ENCODE measurements at regions not wholly inside any gene's neighbourhood (a gene's known extent, or its start where the extent isn't known, plus 50 kb on each side); places are given as distances from the start of the nearest gene placed in this dataset.

DNA sequence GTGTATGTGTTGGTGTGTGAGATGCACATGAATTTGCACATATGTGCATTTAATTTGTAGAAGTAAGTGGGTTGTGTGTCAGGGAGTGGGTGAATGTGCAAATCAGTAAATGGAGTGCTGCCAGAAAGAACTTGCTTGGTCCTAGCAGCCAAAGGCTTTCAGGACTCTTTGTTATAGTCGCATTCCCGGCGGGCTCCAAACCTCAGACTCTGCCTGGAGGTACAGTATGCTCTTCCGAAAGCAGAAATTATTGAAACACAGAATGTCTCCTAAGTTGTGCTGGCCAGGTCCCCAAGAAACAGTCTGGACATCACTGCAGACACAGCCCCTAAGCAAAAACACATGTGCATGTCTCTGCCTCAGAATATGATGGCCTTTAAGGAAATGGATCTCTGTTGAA is 232.4 kb downstream of the INSIG2 start:
- no peak for DNase-seq (ENCODE audit: low read depth, low spot score)
- in situ Hi-C loops (cut with HindIII; ENCODE audit: low pct_unique_long_range_greater_than_20kb, low sequenced_read_pairs) = no loop called here

DNA sequence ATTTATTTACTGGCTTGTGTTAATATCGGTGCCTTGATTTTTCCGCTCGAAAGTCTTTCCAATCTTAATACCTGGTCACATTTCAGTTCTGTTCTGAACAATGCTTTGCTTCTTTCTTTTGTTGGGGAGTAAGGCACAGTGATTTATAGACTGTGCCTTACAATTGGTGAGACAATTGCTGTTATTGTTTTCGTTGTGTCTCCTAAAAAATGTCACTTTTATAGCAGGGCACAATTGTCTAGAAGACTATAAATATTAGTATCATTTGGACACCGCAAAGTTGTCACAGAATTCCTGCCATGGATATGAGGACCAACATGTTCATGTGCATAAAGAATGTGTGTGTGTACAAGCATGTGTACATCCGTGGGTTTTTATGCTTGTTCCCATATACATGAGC is 231.9 kb downstream of the INSIG2 start:
- in situ Hi-C loops (cut with HindIII; ENCODE audit: low pct_unique_long_range_greater_than_20kb, low sequenced_read_pairs) = no loop called here
- no peak for DNase-seq (ENCODE audit: low read depth, low spot score)

DNA sequence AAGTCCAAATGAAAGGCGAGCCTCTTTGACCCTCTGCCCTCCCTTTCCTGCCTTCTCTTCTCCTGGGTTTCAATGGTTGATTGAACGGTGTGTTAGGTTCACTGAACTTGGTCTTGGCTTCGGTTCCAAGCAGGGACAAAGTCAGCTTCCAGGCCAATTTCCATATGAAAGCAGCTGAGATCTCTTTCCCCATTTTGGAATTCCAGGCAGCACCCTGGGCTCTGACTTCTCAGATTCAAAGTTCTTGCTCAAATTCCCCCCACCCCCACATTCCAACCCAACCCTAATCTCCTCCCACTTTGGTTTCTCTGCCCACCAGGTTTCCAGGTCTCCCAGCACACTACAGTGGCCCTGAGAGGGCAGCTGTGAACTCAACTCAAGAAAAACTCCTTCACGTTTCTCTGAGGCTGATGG is 231.0 kb downstream of the INSIG2 start:
- in situ Hi-C loops (cut with HindIII; ENCODE audit: low pct_unique_long_range_greater_than_20kb, low sequenced_read_pairs) = no loop called here
- DNase-seq (ENCODE audit: low read depth, low spot score) = no peak

- DNase-seq (ENCODE audit: low read depth, low spot score) = no peak
- in situ Hi-C loops (cut with HindIII; ENCODE audit: low pct_unique_long_range_greater_than_20kb, low sequenced_read_pairs) = no loop called here
Measured at GRCh38 chr2:118315606-118316005, 227.3 kb downstream of the INSIG2 start.

GRCh38 chr2:118312969-118313756 is 224.9 kb downstream of the INSIG2 start:
- in situ Hi-C loops (cut with HindIII; ENCODE audit: low pct_unique_long_range_greater_than_20kb, low sequenced_read_pairs) = no loop called here
- DNase-seq (ENCODE audit: low read depth, low spot score) = no peak

DNA sequence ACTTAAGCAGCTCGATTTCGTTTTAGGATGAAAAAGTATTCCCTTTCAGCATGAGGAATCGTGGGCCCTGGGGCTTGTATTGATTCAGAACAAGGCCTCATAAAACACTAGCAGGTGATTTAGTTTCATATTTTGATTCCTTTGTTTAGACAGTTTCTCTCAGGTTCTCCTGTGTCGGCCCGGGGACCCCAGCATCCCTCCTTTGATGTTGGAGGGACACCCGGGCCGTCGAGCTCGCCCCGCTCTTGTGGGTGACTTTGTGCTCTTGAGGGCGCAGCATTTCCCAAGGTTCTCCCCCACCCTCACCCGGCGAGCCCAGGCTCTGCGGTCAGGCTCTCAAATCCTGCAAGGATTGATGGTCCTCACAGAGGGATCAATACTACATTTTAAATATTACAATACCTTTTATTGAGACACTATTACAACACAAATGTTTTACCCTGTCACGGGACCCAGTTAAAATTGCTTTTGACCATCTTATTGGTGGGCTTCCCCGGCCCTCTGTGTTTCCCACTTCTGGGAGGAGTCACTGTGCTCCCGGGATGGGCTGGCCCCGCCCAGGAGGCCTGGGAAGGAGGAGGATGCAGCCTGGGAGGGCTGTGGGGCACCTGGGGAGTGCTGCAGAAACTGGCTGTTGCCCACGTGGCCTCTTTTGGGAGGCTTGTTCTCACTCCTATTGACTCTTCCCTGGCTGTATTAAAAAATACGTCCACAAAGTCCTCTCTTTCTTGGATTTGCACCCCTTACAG is 222.6 kb downstream of the INSIG2 start:
- no peak for DNase-seq (ENCODE audit: low read depth, low spot score)
- in situ Hi-C loops (cut with HindIII; ENCODE audit: low pct_unique_long_range_greater_than_20kb, low sequenced_read_pairs) = no loop called here

DNA sequence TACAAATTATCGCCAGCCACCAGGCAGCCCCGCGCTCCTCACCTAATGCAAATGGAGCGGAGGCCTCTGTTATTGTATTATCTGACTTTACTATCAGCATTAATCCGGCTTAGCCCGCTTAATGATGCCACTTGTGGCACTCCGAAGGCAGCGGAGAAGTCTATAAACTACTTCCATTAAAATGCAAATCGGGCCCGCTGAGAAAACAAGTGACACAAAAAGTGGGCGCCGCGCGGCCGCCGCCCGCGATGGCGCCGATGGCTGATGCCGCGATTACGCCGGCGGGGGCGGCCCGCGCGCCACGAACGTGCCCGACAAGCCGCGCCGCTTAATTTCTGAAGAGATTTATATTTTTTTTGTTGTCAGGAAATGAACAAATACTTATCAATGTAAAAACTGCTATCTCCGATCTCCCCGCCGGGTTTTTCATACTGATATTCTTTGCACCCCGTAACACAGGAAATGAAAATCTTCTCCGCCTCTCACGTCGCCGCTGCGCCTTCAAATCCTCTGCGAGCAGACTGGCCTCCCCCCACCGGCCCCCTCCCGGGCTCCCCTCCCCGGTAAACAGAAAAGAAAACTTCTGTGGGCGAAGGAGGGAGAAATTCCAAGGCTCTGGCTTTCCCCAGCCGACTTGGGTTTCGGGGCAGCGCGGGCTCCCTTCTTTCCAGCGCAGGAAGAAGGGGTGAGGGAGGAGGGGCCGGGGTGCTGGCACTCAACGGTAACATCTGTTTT is 221.8 kb downstream of the INSIG2 start:
- DNase-seq (ENCODE audit: low read depth, low spot score) = no peak
- in situ Hi-C loops (cut with HindIII; ENCODE audit: low pct_unique_long_range_greater_than_20kb, low sequenced_read_pairs) = no loop called here

DNA sequence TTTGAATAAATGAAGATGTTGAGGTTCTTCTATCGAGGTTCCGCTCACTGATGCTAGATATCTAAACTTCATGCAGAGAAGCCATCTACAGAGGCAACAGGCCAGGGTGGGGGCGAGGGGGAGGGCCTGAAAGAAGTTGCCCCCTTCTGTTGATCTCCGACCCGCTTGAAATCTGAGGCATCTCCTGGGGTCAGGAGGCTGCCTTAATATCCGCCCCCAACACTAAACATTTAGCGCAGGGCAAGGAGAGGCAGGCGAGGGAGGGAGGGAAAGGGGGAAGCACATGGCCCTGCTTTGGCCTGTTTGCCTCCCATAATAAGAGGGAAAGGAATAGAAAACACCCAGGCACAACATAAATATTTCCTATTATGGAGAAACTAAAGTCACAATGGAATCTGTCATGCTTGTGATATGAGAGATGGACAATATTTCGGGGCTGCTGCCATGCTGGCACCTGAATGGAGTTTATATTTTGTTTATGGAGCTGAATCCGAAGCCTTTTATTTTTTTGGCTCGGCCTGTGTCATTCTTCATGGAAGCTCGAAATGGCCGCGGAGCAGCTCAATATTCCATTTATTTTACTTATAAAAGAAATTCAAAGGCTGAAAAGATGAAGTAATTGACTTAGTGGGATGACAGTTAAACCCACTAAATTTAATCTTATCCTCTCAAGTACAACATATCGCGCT is 221.1 kb downstream of the INSIG2 start:
- in situ Hi-C loops (cut with HindIII; ENCODE audit: low pct_unique_long_range_greater_than_20kb, low sequenced_read_pairs) = no loop called here

DNA sequence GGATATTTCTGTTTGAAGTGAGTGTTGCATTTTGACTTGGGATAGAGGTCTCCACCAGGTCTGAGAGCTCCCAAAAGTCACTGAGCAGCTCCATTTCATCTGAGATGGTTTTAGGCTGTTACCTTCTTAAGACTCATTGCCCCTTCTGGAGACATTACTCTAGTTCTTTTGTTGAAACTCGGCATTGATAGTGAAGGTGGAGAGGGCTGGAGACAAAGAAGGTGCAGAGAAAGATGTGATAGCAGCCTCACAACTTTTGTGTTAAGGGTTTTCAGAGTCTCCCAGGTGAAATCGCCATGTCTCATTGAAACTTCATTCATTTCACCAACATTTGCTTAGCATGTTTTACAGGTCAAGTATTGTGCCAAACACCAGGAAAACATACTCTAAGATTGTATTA is 219.6 kb downstream of the INSIG2 start:
- in situ Hi-C loops (cut with HindIII; ENCODE audit: low pct_unique_long_range_greater_than_20kb, low sequenced_read_pairs) = no loop called here
- DNase-seq (ENCODE audit: low read depth, low spot score) = no peak

More for the DNA sequence above, 221.1 kb downstream of the INSIG2 start:
- no peak for DNase-seq (ENCODE audit: low read depth, low spot score)

DNA sequence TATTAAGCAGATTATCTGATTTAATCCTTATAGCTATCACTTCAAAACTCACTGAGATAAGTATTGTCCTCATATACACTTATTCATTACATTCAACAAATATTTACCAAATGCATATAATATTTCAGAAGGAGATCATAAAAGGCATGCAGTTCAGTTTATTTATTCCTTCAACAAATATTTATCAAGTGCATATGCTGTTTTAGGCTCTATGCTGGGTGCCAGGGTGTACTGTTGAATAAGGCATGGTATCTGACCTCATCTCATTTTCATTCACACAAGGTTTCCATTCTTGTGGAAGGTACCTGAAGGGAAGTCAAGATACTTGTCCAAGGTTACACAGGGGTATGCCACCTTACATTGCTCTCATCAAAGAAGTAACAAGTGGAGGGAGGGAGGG is 213.0 kb downstream of the INSIG2 start:
- in situ Hi-C loops (cut with HindIII; ENCODE audit: low pct_unique_long_range_greater_than_20kb, low sequenced_read_pairs) = no loop called here

DNA sequence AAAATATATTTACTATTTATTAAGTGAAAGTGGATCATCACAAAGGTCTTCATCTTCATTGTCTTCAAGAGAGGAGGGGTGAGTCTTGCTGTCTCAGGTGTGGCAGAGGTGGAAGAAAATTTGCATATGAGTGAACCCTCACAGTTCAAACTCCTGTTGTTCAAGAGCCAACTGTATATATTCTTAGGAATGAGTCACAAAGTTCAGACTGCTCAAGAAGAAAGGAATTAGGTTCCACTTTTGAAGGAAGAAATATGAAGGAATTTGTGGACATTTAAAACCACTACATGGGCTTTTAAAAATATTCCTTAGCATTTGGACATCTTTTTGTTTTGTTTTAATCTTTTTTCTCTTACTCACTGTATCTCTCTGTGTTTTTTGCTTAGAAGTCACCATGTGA is 212.6 kb downstream of the INSIG2 start:
- in situ Hi-C loops (cut with HindIII; ENCODE audit: low pct_unique_long_range_greater_than_20kb, low sequenced_read_pairs) = no loop called here
- no peak for DNase-seq (ENCODE audit: low read depth, low spot score)

More for the DNA sequence above, 213.0 kb downstream of the INSIG2 start:
- no peak for DNase-seq (ENCODE audit: low read depth, low spot score)

DNA sequence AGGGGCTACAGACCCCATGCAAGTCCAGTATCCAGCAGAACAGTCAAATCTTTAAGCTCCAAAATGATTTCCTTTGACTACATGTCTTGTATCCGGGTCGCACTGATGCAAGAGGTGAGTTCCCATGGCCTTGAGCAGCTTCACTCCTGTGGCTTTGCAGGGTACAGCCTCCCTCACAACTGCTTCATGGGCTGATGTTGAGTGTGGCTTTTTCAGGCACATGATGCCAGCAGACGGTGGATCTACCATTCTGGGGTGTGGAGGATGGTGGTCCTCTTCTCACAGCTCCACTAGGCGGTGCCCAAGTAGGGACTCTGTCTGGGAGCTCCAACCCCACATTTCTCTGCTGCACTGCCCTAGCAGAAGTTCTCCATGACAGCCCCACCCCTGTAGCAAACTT is 208.4 kb downstream of the INSIG2 start:
- in situ Hi-C loops (cut with HindIII; ENCODE audit: low pct_unique_long_range_greater_than_20kb, low sequenced_read_pairs) = no loop called here

DNA sequence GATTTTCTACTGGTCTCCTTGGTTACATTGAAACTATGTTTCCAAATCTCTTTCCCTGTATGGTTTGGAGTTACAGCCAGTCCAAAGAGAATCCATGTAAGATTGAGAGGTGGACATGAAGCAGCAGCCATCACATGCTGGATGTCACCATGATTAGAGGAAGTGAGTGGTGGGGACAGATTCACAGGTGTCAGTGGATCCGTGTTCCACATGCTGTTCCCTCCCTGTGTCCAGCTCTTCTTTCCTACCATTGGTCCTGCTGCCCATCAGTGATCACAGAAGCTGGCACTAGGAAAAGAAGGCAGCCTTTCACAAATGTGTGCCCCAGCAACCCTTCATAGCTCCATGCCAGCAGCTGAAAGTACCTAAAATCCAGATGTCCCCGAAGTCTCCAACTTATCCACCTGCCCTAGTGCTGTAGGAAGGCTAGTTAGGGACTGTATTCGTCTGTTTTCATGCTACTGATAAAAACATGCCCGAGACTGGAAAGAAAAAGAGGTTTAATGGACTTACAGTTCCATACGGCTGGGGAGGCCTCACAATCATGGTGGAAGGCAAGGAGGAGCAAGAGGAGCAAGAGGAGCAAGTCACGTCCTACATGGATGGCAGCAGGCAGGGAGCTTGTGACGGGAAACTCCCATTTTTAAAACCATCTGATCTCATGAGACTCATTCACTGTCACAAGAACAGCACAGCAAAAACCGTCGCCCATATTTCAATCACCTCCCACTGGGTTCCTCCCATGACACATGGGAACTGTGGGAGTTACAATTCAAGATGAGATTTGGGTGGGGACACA is 207.5 kb downstream of the INSIG2 start:
- no peak for DNase-seq (ENCODE audit: low read depth, low spot score)
- in situ Hi-C loops (cut with HindIII; ENCODE audit: low pct_unique_long_range_greater_than_20kb, low sequenced_read_pairs) = no loop called here

More for the DNA sequence above, 208.4 kb downstream of the INSIG2 start:
- DNase-seq (ENCODE audit: low read depth, low spot score) = no peak

GRCh38 chr2:118294063-118294462 is 205.8 kb downstream of the INSIG2 start:
- DNase-seq (ENCODE audit: low read depth, low spot score) = no peak
- in situ Hi-C loops (cut with HindIII; ENCODE audit: low pct_unique_long_range_greater_than_20kb, low sequenced_read_pairs) = no loop called here

DNA sequence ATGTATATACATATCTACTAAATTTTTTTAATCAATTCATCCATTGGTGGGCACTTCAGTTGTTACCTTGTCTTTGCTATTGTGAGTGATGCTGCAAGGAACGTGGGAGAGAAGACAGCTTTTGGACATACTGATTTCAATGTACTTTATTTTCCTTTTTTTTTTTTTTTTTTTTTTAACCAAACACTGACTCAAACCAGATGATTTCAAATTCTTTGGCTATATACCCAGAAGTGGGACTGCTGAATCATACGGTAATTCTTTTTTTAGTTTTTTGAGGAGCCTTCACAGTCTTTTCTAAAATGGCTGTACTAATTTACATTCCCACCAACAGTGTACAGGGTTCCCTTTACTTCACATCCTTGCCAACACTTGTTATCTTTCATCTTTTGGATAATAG is 204.7 kb downstream of the INSIG2 start:
- DNase-seq (ENCODE audit: low read depth, low spot score) = no peak
- in situ Hi-C loops (cut with HindIII; ENCODE audit: low pct_unique_long_range_greater_than_20kb, low sequenced_read_pairs) = no loop called here

- no peak for DNase-seq (ENCODE audit: low read depth, low spot score)
- in situ Hi-C loops (cut with HindIII; ENCODE audit: low pct_unique_long_range_greater_than_20kb, low sequenced_read_pairs) = no loop called here
Measured at GRCh38 chr2:118291251-118291880, 203.1 kb downstream of the INSIG2 start.

Measured in SK-MEL-5 (cell line).